ENCODE measurements at regions not wholly inside any gene's neighbourhood (a gene's known extent, or its start where the extent isn't known, plus 50 kb on each side); places are given as distances from the start of the nearest gene placed in this dataset.

DNA sequence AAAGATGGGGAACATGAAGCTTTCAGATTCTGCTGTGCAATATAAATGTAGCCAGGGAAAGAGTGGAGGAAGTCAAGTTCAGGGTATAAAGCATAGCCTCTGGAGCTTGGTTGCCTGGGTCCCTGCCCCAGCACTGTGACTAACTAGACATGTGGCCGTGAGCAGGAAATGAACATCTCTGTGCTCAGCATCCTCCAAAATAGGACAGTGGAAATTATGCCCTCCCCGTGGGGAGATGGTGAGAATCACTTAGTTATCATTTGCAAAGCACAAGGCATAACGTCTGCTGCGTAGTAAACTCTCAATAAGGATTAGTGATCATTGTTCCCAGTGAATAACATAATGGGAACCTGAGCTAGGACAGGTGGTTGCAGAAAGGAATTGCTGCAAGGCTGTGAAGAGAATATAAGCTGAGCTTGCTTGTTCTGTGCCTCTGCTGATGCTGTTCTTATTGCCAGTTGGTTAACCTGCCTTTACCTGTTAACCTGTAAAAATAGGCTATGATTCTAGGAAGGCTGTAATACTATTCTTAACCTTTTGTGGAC lies 441.0 kb downstream of the COG6 start:
- POLR2A ChIA-PET: no interaction called here
- no peak for TF ChIP-seq CTCF (IDR thresholded peaks at IDR 0.05; ENCODE audit: insufficient read depth, low read length, missing control alignments)
- no peak overlapping the region for H3K4me3 ChIP-seq (ENCODE audit: low read depth, low read length)
- DNase-seq (ENCODE audit: low read depth, low spot score): no peak
- CTCF ChIA-PET: interaction anchor here (1.2 kb wide), 1 partner anchor 27 kb away, joined by 3 read pairs; no protein-coding TSS in a partner anchor

DNA sequence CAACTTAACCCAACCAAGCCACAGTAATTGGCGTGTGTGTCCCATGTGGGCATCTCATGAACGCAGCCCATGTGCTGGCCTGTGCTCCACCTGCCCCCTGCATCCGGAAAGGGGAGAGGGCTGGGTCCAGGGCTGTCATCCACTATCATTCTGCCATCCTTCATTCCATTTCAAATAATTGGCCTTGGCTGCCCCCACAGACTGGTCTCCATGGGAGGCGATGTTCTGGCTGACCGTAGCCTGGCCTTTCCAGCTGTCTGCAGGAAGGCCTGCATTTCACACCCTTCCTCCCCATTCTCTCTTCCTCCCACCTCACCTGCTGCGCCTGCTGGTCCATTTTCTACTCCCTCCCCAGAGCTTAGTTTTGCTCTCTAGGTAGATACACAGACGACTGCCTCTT lies 442.8 kb downstream of the COG6 start:
- ChIA-PET CTCF (no interaction called here), POLR2A (no interaction called here)

GRCh38 chr13:40101708-40102359 lies 446.4 kb downstream of the COG6 start:
- no peak for DNase-seq (ENCODE audit: low read depth, low spot score)
- no peak for TF ChIP-seq CTCF (IDR thresholded peaks at IDR 0.05; ENCODE audit: insufficient read depth, low read length, missing control alignments)
- H3K4me3 ChIP-seq (ENCODE audit: low read depth, low read length): no peak overlapping the region
- ChIA-PET CTCF (no interaction called here), POLR2A (no interaction called here)

More for the DNA sequence above, 442.8 kb downstream of the COG6 start:
- DNase-seq (ENCODE audit: low read depth, low spot score): no peak
- TF ChIP-seq CTCF (IDR thresholded peaks at IDR 0.05; ENCODE audit: insufficient read depth, low read length, missing control alignments): no peak
- no peak overlapping the region for H3K4me3 ChIP-seq (ENCODE audit: low read depth, low read length)

DNA sequence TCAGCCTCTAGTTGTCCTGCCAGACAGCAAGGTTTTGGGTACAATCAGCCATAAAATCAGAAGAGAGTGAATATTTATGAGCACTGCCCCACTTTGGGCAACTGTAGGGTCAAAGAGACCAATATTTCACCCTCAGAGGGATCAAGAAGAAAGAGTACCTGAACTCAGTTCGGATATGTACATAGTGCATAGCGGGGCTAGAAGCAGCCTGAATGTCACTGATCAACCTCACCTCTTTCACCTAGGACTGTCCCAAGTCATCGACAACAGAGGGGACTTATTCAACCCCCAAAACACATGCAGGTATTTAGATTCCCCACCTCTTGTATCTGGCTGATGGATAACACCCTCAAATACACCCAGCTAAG lies 446.9 kb downstream of the COG6 start:
- no peak for TF ChIP-seq CTCF (IDR thresholded peaks at IDR 0.05; ENCODE audit: insufficient read depth, low read length, missing control alignments)
- no peak overlapping the region for H3K4me3 ChIP-seq (ENCODE audit: low read depth, low read length)
- POLR2A ChIA-PET: no interaction called here
- DNase-seq (ENCODE audit: low read depth, low spot score): no peak
- CTCF ChIA-PET: no interaction called here

DNA sequence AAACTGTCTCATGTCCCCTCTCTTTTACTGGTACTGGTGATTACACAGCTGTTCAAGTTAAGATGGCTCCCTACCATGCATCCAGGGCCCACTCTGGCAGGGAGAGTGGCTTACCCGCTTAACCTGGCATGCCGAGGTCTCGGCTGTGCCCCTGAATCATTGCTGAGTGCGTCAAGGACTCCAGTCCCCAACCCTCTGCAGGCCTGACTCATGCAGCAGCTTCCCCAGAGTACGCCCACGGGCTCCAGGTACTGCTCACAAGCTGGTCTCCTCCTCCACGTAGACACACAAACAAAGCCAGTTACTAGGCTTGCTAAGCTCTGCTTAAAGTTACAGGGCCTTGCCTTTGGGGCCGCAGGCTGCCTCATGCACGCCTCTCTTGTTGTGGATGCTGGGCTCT lies 447.4 kb downstream of the COG6 start:
- ChIA-PET POLR2A (no interaction called here), CTCF (interaction anchor here (0.6 kb wide), 1 partner anchor 197 kb away, joined by 3 read pairs; no protein-coding TSS in a partner anchor)
- no peak overlapping the region for H3K4me3 ChIP-seq (ENCODE audit: low read depth, low read length)
- DNase-seq (ENCODE audit: low read depth, low spot score): no peak
- TF ChIP-seq CTCF (IDR thresholded peaks at IDR 0.05; ENCODE audit: insufficient read depth, low read length, missing control alignments): no peak

DNA sequence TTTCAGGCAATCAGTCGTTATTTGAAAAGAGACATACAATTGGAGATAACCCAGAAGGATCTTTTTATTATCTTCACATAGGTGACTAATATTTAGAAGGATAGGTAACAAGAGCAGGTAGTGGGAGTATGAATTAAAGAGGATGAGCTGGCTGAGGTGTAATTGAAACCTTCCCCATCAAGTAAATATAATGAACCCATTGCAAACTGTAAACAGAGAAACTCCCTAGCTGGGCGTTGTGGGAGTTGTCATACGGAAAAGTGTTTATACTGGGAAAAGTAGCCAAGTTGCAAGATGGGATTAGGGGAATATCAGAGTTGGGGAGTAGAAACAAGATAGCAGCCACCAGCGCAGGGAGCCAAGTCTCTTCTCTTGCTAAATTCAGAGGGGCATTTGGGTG lies 448.4 kb downstream of the COG6 start:
- no peak for DNase-seq (ENCODE audit: low read depth, low spot score)
- TF ChIP-seq CTCF (IDR thresholded peaks at IDR 0.05; ENCODE audit: insufficient read depth, low read length, missing control alignments): no peak
- ChIA-PET CTCF (interaction anchor here (1.0 to 1.4 kb wide), 2 partner anchors 12 to 34 kb away, joined by 3 read pairs; no protein-coding TSS in a partner anchor), POLR2A (no interaction called here)
- no peak overlapping the region for H3K4me3 ChIP-seq (ENCODE audit: low read depth, low read length)
